ENCODE measurements at regions not wholly inside any gene's neighbourhood (a gene's known extent, or its start where the extent isn't known, plus 50 kb on each side); places are given as distances from the start of the nearest gene placed in this dataset.

DNA sequence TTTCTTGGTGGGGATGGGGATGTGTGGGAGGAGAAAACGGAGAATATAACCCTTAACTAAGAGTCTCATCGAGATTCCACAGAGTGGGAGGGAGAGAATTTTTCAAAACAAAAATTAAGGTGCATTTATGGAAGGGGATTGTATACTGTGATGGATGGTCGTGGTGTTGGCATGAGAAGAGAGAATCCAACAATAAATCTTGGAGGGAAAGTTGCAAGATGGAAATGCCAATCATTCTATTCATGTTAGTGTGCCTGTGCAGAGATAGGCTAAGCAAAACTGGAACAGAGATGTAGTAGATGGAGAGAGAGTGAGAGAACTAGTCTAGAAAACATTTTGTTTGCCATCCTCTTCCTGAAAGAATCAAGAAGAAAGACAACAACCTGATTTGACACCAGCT lies 613.1 kb downstream of the EBF1 start:
- no peak for DNase-seq (ENCODE audit: extremely low spot score)
- 72% methylated on average over 3 of the region's 3 CpGs for WGBS
- Histone ChIP-seq H3K4me3 (no peak overlapping the region), H3K9me3 (no peaks in the 10 kb centered on the region), H3K27me3 (no peaks in the 10 kb centered on the region), H3K27ac (replicated peaks in 1 of 4) (peak overlapping the region; percentile 50 to 70 (median 66)), H3K4me1 (peaks cover 25 to 77% (median 67%) of the 10 kb centered on the region in 4 donors), H3K36me3 (no peaks in the 10 kb centered on the region)
- intact Hi-C loops (cut with DNase I) = no loop called here
- TF ChIP-seq POLR2AphosphoS5 (IDR thresholded peaks at IDR 0.05) = no peak
- no peak for TF ChIP-seq EP300 (IDR thresholded peaks at IDR 0.05)
- no peak for TF ChIP-seq POLR2A (IDR thresholded peaks at IDR 0.05; ENCODE audit: low read depth)
- TF ChIP-seq, protein P1, sequence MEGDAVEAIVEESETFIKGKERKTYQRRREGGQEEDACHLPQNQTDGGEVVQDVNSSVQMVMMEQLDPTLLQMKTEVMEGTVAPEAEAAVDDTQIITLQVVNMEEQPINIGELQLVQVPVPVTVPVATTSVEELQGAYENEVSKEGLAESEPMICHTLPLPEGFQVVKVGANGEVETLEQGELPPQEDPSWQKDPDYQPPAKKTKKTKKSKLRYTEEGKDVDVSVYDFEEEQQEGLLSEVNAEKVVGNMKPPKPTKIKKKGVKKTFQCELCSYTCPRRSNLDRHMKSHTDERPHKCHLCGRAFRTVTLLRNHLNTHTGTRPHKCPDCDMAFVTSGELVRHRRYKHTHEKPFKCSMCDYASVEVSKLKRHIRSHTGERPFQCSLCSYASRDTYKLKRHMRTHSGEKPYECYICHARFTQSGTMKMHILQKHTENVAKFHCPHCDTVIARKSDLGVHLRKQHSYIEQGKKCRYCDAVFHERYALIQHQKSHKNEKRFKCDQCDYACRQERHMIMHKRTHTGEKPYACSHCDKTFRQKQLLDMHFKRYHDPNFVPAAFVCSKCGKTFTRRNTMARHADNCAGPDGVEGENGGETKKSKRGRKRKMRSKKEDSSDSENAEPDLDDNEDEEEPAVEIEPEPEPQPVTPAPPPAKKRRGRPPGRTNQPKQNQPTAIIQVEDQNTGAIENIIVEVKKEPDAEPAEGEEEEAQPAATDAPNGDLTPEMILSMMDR (IDR thresholded peaks at IDR 0.05) = no peak

DNA sequence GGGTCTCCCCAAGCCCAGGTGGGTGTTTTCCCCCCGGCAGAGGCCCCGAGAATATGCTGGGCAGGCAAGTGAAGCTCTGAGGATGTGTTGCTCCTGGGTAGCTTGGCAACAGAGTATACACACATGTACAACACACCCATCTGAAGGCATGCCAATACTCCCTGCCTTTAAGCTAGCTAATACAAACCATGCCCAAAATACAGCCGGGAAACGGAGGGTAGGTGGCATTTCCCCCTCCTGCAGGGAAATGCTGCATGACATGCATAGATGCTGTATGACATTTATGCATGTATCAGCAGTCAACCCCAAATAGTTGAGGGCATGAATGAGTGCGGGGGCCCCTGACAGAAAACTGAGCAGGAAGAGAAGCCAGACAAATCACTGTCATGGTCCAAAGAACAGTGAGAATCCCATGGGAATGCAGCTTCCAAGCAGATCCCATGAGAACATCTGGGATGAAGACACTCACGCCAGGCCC lies 614.1 kb downstream of the EBF1 start:
- Histone ChIP-seq H3K4me3 (no peak overlapping the region), H3K36me3 (no peaks in the 10 kb centered on the region), H3K27ac (replicated peaks in 1 of 4) (peak overlapping the region; percentile 50 to 70 (median 66)), H3K4me1 (peaks cover 25 to 77% (median 67%) of the 10 kb centered on the region in 4 donors), H3K27me3 (no peaks in the 10 kb centered on the region), H3K9me3 (no peaks in the 10 kb centered on the region)
- TF ChIP-seq POLR2AphosphoS5 (IDR thresholded peaks at IDR 0.05) (peak in 1 of 2 donors; percentile 23), EP300 (IDR thresholded peaks at IDR 0.05) (no peak)
- peak; percentile 87 for DNase-seq (ENCODE audit: extremely low spot score)
- WGBS = 39% methylated on average over 5 of the region's 6 CpGs
- intact Hi-C loops (cut with DNase I) = no loop called here

DNA sequence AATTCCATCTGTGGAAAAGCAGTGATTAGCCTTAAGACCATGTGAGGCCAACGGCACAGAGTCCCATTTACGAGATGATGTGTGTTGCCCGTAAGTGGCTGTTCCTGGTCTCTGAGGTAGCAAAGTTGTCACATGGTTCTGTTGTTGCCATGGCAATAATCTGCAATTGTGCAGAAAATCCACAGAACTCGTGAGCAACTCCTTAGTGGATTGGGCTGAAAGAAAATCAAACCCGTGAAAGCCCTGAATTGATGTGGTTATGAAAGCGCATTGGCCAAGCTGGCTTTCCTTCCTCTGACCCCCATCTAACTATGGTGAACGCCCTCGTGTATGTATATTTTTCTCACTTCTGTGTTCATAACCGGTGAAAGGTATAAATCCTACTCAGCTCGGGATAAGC lies 614.7 kb downstream of the EBF1 start:
- TF ChIP-seq POLR2A (IDR thresholded peaks at IDR 0.05; ENCODE audit: low read depth) (no peak), EP300 (IDR thresholded peaks at IDR 0.05) (no peak), POLR2AphosphoS5 (IDR thresholded peaks at IDR 0.05) (no peak)
- TF ChIP-seq, protein P1 (IDR thresholded peaks at IDR 0.05) = no peak
- Histone ChIP-seq H3K9me3 (no peaks in the 10 kb centered on the region), H3K4me1 (peaks cover 25 to 77% (median 68%) of the 10 kb centered on the region in 4 donors), H3K27ac (replicated peaks in 1 of 4) (peak overlapping the region; percentile 50 to 70 (median 66)), H3K36me3 (no peaks in the 10 kb centered on the region), H3K27me3 (no peaks in the 10 kb centered on the region), H3K4me3 (no peak overlapping the region)
- 51% methylated on average over 10 of the region's 10 CpGs for WGBS
- intact Hi-C loops (cut with DNase I) = no loop called here
- no peak for DNase-seq (ENCODE audit: extremely low spot score)

DNA sequence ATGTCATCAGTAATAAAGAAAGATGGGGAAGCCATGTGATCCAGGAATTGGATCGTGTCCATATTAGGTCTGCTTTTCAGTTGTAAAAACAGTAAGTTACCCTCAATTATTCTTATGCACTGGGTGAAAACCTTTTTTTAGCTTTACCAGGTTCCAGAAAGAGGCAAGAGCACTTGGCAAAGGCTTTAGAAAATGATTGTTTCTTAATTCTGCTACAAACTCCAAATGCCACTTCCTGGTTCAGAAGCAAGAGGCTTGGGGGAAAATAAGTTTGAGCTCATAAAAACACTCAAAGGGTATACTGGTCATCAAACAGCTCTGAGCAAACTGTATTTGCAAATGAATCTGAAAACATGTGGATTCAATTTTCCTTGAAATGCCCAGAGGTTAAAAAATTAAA lies 615.6 kb downstream of the EBF1 start:
- intact Hi-C loops (cut with DNase I) = no loop called here
- peaks cover 25 to 72% (median 59%) of the 10 kb centered on the region in 4 donors for H3K4me1 ChIP-seq
- no peaks in the 10 kb centered on the region for H3K9me3 ChIP-seq
- peak overlapping the region; percentile 50 to 70 (median 66) for H3K27ac ChIP-seq (replicated peaks in 1 of 4)
- 24% methylated on average over 1 of the region's 1 CpG for WGBS
- TF ChIP-seq POLR2AphosphoS5 (IDR thresholded peaks at IDR 0.05) (no peak), EP300 (IDR thresholded peaks at IDR 0.05) (no peak), POLR2A (IDR thresholded peaks at IDR 0.05; ENCODE audit: low read depth) (no peak)
- TF ChIP-seq, protein P1 (IDR thresholded peaks at IDR 0.05) = no peak
- no peaks in the 10 kb centered on the region for H3K27me3 ChIP-seq
- no peak for DNase-seq (ENCODE audit: extremely low spot score)
- H3K36me3 ChIP-seq = no peaks in the 10 kb centered on the region
- no peak overlapping the region for H3K4me3 ChIP-seq

DNA sequence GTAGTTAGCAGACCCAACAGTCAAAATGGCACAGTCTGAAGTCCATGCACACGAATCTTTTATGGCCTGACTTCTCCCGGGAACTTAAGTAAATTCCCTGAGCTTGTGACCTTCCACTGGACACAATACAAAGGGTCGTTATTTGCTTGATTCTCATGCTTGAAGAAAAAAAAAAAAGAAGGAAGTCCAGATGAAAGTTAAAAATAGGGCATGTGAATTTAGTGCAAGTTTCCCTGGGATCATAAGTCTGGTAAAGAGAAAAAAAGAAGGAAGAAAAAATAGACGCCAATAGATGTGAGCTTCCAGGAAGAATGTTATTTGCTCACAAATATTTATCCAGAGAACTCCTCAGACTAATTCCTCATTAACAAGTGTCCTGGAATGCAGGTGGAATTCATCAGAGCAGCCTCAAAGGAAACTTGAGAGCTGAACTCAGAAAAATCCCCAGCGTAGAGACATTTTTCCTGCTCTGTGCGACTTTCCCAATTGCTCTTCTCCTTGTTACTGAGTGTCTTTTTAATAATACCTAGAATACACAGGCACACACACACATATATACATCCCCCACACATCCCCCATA lies 616.3 kb downstream of the EBF1 start:
- Histone ChIP-seq H3K36me3 (no peaks in the 10 kb centered on the region), H3K27me3 (no peaks in the 10 kb centered on the region), H3K4me3 (no peak overlapping the region), H3K27ac (replicated peaks in 1 of 4) (peak overlapping the region; percentile 50 to 70 (median 66)), H3K9me3 (no peaks in the 10 kb centered on the region), H3K4me1 (peaks cover 25 to 66% (median 54%) of the 10 kb centered on the region in 4 donors)
- intact Hi-C loops (cut with DNase I) = no loop called here
- TF ChIP-seq POLR2AphosphoS5 (IDR thresholded peaks at IDR 0.05) (no peak), EP300 (IDR thresholded peaks at IDR 0.05) (no peak), POLR2A (IDR thresholded peaks at IDR 0.05; ENCODE audit: low read depth) (no peak)
- TF ChIP-seq, protein P1 (IDR thresholded peaks at IDR 0.05) = no peak
- WGBS = 33% methylated on average over 6 of the region's 6 CpGs
- no peak for DNase-seq (ENCODE audit: extremely low spot score)

All from esophagus muscularis mucosa (tissue), 4 donors.